ENCODE measurements at regions not wholly inside any gene's neighbourhood (a gene's known extent, or its start where the extent isn't known, plus 50 kb on each side); places are given as distances from the start of the nearest gene placed in this dataset.

GRCh38 chr10:113272511-113272910 lies 280.3 kb upstream of the HABP2 start:
- no peak for TF ChIP-seq FOXK2 (IDR thresholded peaks at IDR 0.05)
- TF ChIP-seq ELF4 (IDR thresholded peaks at IDR 0.05): no peak
- TF ChIP-seq BHLHE40 (IDR thresholded peaks at IDR 0.05; ENCODE audit: borderline replicate concordance): no peak
- TF ChIP-seq SP1 (IDR thresholded peaks at IDR 0.05): no peak
- TF ChIP-seq CTBP1 (IDR thresholded peaks at IDR 0.05; ENCODE audit: borderline replicate concordance): no peak
- no peak for TF ChIP-seq HDGF (IDR thresholded peaks at IDR 0.05; ENCODE audit: borderline replicate concordance)

Data from HEK293T (cell line).